ENCODE measurements at regions not wholly inside any gene's neighbourhood (a gene's known extent, or its start where the extent isn't known, plus 50 kb on each side); places are given as distances from the start of the nearest gene placed in this dataset.
A peak's percentile ranks its signal among the peaks of the same experiment; 100 is the strongest.

DNA sequence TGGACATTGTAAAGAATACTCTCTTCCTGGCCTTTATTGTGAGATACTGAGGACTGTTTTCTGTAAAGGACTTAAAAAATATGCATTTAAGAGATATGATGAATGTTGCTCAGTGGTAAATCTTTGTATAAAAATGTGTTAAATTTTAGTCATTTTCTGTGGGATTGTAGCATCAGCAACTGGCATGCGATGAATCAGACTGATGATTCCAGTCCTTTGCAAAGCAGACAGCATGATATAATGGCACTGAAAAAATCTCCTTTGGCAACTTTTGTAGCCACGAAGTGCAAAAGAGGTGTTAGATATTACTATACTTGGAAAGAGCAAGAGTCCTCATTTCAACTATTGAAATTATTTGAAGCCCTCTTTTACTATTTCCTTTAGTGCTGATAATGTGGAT lies 678.7 kb downstream of the PLCL1 start:
- DNase-seq, result no peak

DNA sequence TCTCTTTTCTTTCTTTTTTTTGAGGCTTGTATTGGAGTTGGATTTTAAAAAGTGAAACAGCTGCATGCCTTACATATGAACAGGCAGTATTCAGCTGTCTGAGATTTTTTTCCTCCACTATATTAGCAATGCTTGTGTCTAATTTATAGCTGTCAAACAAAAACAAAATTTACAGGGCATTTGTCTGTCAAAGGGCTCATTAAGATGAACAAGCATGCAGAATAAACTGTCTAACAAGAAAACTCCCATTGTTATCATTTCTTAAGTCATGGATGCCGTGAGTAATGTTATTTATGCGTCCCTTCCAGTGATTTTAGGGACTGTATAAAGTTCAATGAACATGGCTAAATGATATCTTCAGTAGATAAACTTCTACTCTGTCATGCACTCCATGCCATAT lies 674.7 kb downstream of the PLCL1 start:
- no peak for DNase-seq

DNA sequence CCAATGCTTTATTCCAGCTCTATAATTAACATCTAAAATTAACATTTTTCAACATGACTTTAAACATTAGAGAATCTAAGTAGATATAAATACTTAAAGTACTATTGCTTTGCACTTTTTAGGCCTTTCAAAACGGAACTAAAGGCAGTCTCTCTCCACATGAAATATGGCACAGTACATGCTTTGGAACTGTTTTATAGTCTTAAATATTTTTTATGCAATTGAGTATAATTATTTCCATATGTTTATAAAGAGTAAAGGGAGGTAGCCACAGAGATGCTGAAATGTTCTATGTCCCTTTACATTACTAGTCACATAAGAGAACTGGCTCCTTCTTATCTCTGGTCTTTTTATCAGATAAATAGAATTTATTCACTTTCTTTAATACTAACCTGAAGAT lies 674.0 kb downstream of the PLCL1 start:
- DNase-seq, result no peak

DNA sequence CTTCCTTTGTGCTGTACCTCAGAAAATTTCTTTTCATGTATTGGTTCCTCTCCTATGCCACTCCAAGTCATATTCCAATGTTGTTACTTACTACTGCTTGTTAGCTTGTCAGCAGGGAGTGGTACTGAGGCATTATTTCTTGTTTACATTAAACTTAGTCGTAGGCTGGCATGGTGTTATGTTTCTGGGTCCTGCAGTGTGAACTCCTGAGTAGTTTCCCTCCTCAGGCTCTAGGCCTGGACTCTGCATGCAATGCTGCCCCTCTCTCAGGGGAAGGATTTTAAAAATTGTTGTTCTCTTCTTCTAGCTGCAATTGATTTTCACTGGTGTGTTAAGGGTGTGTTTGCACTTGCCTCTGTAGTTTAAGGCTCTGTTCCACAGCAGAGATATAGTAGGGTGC lies 671.6 kb downstream of the PLCL1 start:
- no peak for DNase-seq

DNA sequence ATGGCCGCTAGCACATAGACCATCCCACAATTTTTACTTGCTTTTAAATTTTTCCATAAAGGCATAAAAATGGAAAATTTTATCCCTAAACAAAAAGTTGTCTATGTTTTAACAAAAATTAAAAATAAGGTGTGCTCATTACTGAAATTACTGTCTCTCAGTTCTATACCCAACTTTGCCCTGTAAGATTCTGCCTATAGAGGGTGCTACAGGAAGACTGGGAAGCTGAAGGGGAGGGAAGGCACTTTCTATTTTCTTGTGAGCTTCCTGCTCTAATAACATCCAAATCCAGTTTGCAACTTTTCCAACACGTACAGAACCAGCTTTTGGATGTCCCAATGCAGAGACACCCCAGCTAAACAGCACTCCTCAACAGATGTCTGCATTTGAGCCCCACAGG lies 666.9 kb downstream of the PLCL1 start:
- no peak for DNase-seq

DNA sequence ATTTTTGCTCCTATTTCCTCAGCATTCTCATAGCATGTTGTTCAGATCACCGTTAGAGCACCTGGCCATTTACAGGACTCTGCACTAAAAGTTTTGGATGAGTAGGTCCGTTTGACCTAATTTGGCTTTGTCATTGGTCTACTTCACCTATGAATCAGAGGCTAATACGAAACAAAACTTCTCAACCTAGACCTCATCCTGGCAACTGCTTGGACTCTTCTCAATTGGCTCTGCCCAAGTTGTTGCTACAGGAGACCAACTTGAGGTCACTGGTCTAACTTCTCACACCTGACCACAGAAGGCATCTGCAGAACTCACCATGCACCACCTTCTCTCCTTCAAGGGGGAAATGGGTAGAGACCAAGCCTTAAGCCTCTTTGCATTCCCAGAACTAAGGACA lies 663.7 kb downstream of the PLCL1 start:
- no peak for DNase-seq

DNA sequence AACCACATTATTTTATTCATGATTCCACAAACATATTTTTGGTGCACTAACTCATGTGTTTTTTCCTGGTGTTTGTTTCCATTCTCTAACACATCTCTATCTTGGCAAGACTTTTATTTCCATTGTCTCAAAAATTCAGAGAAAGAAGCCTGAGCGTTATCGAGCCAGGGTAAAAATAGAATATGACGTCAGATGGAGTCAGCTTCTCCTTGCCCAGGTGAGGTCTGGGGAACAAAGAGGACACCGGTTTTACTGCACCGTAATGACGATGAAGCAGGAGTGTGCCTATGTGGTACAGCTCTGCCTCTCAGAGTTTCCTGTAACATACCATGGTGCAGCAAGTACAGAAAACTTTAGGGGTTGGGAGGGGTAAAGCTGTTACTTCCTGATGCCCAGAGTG lies 661.6 kb downstream of the PLCL1 start:
- no peak for DNase-seq

DNA sequence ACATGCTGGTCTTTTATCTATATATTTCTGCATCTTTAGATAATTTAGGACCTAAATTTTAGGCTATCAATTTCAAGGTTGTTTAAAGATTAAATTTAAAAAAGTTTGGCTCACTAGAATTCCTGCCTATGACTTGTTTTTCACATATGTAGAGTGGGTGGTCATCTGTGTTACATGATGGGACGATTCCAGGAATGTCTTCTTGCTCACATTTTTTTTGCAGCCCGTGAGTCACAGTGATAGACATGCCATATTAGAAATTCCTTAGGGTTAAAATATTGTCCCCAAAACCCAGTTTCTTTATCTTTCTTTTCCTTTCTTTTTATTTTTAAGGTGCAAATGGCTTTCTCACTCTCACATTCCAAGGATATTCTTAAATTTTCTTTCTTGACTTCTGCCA lies 652.0 kb downstream of the PLCL1 start:
- DNase-seq, result no peak

DNA sequence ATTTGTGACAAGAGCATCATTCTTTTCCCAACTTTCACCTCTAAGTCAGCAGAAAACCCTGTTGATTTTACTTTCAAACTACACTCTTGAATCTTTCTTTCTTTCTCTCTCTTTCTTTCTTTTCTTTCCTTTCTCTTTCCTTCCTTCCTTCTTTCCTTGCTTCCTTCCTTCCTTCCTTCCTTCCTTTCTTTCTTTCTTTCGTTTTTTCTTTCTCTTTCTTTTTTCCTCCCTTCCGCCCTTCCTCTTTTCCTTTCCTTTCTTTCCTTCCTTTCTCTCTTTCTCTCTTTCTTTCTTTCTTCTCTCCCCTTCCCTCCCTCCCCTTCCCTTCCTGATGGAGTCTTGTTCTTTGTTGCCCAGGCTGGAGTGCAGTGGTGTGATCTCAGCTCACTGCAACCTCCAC lies 649.5 kb downstream of the PLCL1 start:
- DNase-seq, result no peak

DNA sequence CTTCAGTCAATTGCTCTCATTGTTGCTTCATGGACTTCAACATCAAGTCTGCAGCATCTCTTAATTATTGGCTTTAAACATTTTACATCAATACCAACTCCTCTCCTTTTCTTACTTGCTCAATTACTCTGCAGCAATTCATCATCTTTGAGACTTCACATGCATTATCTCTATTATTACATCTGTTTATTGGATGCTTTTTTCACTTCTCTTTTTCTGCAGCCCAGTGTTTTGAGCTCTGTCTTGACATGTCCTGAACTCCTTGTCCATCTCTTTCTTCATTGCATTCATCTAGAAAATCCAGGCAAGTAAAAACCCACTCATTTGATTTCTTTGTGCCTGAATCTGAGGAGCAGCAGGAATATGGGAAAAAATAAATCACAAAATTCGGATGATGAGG lies 647.9 kb downstream of the PLCL1 start:
- DNase-seq, result no peak

DNA sequence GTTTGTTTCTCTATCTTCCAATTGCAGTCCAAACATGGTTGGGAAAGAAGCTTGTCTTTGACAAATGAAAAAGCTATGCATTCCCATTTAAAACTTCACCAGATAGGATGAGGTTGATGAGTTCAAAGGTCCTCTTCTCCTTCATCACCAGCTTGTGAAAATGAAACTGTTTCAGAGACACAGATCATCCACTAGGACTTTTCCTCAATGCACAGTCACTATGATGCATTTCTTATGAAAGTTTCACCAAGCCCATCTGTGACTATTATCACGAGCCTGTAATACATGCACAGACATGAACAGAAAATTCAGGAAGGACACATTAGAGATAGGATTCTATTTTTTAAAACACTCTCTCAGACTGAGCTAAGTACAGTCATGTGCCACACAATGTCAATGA lies 644.4 kb downstream of the PLCL1 start:
- DNase-seq, result no peak

DNA sequence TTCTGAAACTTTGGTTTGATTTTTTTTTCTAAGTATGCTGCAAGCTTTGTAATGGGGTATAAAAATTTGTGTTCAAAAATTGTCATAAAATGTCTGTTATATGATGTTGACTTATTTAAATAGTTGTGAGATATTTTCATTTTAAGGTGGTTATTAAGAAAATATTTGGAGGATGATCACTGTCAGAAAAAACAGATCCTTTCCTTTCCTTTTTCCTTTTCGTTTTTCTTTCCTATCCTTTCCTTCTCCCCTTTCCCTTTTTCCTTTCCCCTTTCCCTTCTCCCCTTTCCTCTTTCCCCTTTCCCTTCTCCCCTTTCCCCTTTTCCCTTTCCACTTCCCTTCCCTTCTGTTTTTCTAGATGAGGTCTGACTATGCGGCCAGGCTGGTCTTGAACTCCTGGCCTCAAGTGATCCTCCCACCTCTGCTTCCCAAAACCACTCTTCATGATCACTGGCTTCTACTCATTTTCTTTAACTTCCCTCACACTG lies 640.5 kb downstream of the PLCL1 start:
- no peak for DNase-seq

DNA sequence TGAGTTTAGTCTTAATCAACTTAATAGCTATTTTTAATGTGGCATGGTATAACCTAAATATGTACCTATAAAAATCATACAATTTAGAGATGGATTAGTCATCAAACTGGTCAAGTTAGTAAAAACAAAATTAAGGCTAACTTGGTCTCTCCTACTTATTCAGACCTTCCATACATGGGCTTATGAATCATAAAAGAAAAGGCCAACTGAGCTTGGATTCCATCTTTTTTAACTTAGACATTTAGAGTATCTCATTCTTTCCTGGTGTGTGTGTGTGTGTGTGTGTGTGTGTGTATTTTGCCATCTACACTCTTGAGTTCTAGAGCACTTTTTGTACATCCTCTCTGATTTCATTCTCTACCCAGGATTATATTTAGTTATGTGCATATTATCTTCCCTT lies 637.5 kb downstream of the PLCL1 start:
- no peak for DNase-seq

DNA sequence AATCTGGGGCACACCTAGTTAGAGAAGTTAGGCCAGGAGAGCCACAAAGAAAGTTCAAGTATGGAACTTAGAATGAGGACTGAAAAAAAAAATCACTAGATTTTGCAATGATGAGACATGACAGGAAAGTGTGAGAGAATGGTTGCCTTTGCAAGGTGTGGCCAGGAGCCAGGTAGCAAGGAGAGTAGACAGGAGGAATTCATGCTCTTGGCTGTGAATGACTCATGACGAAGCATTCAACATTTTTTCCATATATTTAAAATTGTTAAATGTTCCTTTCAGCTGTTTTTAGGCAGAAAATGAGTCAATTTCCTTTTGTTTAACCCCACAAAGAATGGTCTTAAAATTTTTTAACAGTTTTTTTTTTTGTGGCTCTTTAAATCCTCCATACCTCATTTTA lies 636.9 kb downstream of the PLCL1 start:
- DNase-seq, result no peak

DNA sequence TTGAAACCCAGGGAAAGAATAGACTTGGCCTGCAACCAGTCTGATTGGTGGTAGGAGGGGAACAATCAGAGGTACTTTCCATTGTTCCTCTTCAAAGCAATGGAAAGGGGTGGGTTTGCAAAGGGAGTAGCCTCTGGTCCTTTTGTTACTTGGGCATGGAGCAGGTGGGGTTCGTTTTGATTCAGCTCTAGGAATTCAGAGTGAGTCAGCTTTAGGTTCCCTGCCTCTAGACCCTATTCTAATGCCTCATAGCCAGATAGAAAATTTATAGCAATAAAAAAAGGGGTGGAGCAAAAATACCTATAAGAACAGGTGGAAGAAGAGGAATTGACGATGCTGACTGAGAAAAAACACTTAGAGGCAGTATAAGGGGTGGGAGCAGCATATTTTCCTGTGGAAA lies 636.4 kb downstream of the PLCL1 start:
- DNase-seq, result no peak

DNA sequence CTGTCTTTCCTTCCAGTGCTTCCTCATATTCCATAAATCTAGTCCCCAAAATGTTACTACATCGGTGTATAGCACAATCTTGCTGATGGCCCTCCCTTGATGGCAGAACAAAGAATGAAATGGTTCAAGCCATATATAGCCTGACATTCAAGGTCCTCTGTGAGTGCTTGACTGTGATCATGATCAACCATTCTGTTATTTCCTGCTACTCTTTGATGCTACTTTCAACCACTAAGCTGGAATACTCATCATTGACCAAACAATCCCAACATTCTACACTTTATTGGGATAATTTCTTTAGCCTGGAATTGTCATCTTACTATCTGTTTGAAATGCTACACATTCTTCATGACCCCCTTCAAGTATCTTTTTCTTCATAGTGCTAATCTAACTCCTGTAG lies 633.9 kb downstream of the PLCL1 start:
- DNase-seq, result no peak

DNA sequence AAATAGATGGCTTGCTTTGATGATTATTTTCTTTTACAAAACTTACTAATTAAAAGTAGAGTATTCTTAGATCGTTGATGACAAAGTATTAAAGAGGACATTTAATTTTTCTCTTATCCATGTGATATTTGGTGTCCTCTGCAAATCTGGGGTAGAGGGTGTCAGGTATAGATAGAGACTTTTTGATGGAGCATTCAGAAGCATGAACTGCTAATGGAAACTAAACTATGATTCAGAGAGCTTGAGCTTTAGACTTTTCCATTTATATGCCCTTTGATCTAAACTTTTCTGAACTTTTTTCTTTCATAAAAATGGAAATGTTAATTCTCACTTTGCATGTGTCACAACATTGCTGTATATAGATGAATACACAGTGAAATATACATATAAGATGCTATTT lies 619.7 kb downstream of the PLCL1 start:
- no peak for DNase-seq

DNA sequence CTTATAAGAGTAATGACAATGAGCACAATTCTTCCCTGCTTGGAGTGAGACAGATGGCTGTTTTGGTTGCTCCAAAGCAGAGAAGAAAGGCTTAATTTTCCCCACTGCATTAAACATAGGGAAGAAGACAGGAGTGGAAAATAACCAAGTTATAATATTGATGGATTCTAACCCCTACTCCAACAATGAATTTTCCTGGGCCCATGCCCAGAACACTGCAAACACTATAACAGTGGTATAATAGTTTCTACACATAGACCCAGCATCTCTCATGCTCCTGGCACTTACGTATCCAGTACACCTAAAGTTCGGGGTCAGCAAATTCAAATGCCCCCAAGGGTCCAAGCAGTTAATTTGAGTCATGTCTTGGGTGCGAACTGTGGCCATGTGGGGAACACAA lies 613.4 kb downstream of the PLCL1 start:
- no peak for DNase-seq

DNA sequence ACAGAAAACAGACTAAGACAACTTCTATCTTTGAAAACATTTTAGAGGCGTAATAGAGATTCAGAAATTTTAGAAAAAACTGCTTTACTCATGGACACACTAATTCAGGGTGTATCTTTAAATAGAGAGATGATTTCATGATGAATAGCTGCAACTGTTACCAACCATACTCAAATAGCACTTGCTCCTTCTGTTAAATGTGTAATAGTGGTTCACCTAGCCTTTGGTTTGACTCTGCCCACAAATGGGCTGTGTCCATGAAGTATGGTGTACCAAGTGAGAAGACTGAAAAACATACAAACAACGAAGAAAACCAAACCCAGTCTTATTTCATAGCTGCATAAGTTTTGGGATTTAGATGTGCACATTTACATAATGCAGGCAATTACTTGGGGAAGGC lies 610.6 kb downstream of the PLCL1 start:
- DNase-seq, result no peak

DNA sequence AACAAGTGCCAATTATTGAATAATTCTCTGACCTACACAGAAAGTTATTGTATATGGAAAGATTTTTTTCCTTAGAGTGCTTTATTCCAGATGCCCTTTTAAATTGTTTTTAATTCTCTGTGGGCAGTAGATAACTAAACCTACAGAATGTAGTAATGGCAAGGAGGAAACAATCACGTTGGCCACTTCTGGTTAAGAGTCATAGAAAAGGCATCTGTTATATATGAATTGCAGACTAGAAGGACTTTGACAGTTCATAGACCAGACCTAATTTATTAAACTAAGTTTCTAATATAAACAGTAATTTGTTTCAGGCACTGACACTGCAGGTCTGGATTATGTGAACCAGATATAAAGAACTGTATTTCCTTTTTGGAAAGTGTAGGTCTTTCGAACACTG lies 607.5 kb downstream of the PLCL1 start:
- DNase-seq, result no peak

DNA sequence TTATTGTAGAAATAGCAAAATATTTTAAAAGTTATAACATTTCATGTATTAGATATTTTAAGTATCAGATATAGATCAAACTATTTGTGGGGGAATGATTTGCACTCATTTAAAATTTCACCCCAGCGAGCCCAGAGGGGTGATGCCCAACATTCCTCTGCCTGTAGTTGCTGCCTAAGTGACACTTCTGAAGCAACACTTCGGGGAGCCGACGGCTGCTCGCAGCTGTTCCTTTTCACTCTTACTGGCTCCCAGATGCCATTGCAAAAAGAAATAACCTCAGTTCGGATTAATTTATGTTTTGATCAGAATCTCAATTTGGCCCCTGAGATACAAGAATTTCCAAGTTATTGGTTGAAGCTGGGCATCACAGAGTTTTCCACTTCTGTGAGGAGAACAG lies 603.8 kb downstream of the PLCL1 start:
- DNase-seq, result no peak

DNA sequence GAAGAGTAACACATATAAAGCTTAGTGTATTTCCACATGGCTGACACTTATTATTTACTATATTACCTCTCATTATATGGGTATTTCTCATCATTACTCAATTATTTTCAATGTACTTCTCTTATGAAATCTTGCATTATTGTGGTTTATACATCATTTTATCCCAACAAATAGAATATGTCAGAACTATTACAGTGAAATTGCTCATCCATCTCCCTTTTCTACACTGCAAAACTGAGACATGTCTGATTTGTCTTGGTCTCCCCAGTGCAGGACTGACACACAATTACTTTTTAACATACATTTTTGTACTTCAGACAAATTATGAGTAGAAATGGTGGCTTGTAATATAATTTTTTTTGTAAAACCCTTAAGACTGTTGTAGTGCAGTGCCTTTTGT lies 600.9 kb downstream of the PLCL1 start:
- no peak for DNase-seq

DNA sequence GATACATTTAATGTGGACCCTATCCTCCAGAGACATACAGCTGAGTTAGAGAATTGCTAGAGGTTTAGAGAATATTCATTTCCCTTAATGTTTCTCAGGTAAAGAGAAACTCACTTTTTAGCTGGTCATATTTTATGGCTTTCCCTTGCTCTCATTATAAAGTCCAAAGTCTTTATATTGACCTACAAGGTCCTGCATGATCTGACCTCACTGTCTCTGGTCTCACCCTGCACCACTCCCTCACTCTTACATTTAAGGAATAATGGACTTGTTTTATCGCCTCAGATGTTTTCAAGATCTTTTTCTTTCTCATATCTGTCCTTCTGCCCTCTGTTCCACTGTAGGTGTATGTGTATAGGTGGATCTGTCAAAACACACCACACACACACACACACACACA lies 597.3 kb downstream of the PLCL1 start:
- DNase-seq, result no peak

DNA sequence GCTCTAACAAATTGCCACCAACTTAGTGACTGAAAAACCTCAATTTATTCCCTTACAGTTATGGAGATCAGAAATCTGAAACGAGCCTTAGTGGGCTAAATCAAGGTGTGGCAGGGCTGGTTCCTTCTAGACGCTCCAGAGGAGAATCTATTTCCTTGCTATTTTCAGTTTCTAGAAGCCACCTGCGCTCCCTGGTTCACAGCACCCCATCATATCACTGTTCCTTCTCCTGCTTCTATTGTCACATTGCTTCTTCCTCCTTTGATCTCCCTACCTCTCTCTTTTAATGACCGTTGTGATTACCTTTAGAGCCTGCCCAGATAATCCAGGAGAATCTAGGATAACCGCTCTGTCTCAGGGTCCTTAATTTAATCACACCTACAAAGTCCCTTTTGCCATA lies 596.6 kb downstream of the PLCL1 start:
- DNase-seq, result no peak

DNA sequence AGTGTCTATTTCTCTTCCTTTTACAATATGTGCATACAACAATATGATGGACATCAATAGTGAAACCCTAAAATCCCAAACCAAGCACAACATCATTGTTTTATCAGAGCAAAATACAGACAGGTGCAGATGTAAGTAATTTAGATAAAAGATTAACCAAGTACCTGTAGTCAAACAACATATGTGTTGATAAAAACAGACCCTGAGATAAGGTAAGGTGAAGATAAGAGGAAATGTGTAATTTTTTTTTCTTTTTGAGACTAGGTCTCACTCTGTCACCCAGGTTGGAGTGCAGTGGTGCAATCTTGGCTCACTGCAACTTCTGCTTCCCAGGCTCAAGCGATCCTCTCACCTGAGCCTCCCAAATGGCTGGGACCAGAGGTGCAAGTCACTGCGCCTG lies 589.8 kb downstream of the PLCL1 start:
- no peak for DNase-seq

DNA sequence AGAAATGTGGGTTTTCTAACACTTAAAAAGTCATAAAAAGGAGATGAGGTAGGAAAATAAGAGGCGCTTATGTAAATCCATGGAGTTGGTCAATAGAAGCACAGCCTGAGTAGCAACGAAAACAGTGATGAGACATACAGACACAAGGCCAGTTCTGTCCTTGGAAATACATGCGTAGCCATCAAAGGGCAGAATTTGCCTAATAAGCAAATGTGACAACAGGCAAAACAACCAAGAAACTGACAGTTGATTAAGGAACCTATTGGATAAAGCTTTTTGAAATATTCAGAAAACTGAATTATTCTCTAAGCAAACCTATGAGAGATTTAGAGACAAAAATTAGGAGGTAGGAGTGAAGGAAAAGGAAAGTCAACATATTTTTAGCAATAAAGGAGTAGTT lies 586.3 kb downstream of the PLCL1 start:
- peak; percentile 52 for DNase-seq

All from NCI-H1048 (cell line).